ENCODE measurements at regions not wholly inside any gene's neighbourhood (a gene's known extent, or its start where the extent isn't known, plus 50 kb on each side); places are given as distances from the start of the nearest gene placed in this dataset.
"Not testable (repeated sequence)": the region's sequence is repeated elsewhere in the genome, so short reads cannot be mapped to it uniquely, and the experiment has no call there.

GRCh38 chr6:8361259-8361658, 74.1 kb downstream of the SLC35B3 start:
- no peak for DNase-seq

GRCh38 chr6:8352966-8353340, 82.4 kb downstream of the SLC35B3 start:
- no peak for DNase-seq

GRCh38 chr6:8352335-8352965, 82.9 kb downstream of the SLC35B3 start:
- no peak for DNase-seq

- no peak for DNase-seq
Measured at GRCh38 chr6:8343600-8343999, 91.7 kb downstream of the SLC35B3 start.

GRCh38 chr6:8342241-8342819, 93.0 kb downstream of the SLC35B3 start:
- DNase-seq: no peak

GRCh38 chr6:8337147-8337546, 98.2 kb downstream of the SLC35B3 start:
- DNase-seq: no peak

- DNase-seq: no peak
Measured at GRCh38 chr6:8336406-8337057, 98.8 kb downstream of the SLC35B3 start.

- no peak for DNase-seq
Measured at GRCh38 chr6:8335896-8336295, 99.4 kb downstream of the SLC35B3 start.

GRCh38 chr6:8335381-8335780, 100.0 kb downstream of the SLC35B3 start:
- no peak for DNase-seq

- DNase-seq: no peak
Measured at GRCh38 chr6:8334113-8334512, 101.2 kb downstream of the SLC35B3 start.

- no peak for DNase-seq
Measured at GRCh38 chr6:8329562-8329961, 105.8 kb downstream of the SLC35B3 start.

- no peak for DNase-seq
Measured at GRCh38 chr6:8325743-8326142, 109.6 kb downstream of the SLC35B3 start.

GRCh38 chr6:8322659-8323058, 112.7 kb downstream of the SLC35B3 start:
- no peak for DNase-seq

GRCh38 chr6:8321671-8322404, 113.5 kb downstream of the SLC35B3 start:
- DNase-seq: no peak

- DNase-seq: no peak
Measured at GRCh38 chr6:8315154-8315553, 120.2 kb downstream of the SLC35B3 start.

GRCh38 chr6:8301502-8301901, 133.8 kb downstream of the SLC35B3 start:
- DNase-seq: no peak

- no peak for DNase-seq
Measured at GRCh38 chr6:8299034-8299433, 136.3 kb downstream of the SLC35B3 start.

GRCh38 chr6:8282946-8283345, 152.4 kb downstream of the SLC35B3 start:
- not testable (repeated sequence) for DNase-seq

GRCh38 chr6:8282380-8282779, 153.0 kb downstream of the SLC35B3 start:
- no peak for DNase-seq

GRCh38 chr6:8279041-8279805, 156.1 kb downstream of the SLC35B3 start:
- peak; percentile 22 for DNase-seq

- peak; percentile 22 for DNase-seq
Measured at GRCh38 chr6:8278562-8278961, 156.8 kb downstream of the SLC35B3 start.

GRCh38 chr6:8277769-8278168, 157.6 kb downstream of the SLC35B3 start:
- no peak for DNase-seq

- no peak for DNase-seq
Measured at GRCh38 chr6:8276148-8276547, 159.2 kb downstream of the SLC35B3 start.
